Skin of body (tissue), 1 donor: ENCODE measurements at regions not wholly inside any gene's neighbourhood (a gene's known extent, or its start where the extent isn't known, plus 50 kb on each side); places are given as distances from the start of the nearest gene placed in this dataset.
"Not testable (repeated sequence)": the region's sequence is repeated elsewhere in the genome, so short reads cannot be mapped to it uniquely, and the experiment has no call there.

Source experiments
- DNase-seq: peaks from one replicate; lab custom pipeline; 2025; lab: John Stamatoyannopoulos, UW

DNA sequence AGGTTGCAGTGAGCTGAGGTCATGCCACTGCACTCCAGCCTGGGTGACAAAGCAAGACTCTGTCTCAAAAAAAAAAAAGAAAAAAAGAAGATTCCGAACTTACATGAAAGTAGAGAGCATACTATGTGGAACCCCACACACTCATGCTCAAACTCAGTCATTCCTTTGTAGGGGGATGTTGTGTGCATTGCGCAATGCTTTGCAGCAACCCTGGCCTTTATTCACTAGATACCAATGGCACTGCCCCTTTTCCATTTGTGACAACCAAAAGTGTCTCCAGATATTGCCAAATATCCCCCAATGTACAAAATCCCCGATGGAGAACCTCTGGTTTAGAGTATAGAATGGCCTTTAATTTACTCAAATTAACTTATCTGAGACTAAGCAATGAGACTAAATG is 158.6 kb downstream of the GJA1 start:
- DNase-seq = no peak

DNA sequence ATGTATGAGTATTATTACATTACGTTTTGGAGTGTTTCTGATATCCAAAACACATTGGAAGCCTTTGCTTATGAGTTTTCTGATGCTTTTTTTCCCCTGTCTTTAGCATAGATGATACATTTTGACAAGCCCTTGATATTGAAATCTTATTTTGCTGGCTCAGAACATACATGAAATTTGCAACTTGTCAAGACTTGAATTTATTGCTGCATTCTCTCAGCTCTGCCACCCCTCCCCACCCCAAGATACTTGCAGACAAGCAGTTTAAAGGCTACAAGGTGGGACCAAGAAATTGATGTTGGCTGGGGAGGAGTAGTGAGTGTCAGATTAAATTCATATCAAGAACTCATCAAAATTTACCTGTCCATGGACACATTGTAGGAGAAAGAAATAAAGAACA is 160.2 kb downstream of the GJA1 start:
- no peak for DNase-seq

DNA sequence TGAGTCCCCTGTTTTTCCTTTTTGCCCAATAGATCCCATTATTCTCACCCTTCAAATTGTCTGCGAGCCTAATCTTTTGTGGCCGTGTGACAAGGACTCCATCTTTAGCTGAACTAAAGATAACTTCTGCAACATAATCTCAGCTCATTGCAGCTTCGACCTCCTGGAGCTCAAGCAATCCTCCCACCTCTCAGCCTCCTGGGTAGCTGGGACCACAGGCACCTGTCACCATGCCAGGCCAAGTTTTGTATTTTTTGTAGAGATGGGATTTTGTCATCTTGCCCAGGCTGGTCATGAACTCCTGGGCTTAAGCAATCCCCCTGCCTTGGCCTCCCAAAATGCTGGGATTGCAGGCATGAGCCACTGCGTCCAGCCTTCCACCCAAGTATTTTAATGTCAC is 161.0 kb downstream of the GJA1 start:
- DNase-seq = no peak

DNA sequence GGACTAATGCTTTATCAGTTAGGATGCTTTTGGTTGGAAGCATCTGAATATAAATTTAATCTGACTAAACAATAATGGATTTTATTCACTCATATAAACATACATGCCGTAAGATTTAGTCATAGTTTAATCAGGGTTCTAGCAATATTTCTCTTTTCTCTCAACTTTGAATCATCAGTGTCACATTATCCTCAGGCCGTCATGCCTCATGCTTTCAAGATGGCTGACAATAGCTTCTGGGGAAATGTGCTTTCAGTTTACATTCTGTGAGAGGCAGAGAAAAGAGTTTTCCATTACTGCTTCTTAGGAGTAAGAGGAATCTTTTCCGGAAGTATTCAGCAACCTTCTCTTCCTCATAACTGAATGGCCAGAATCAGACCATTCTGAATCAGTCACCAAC is 162.2 kb downstream of the GJA1 start:
- no peak for DNase-seq

DNA sequence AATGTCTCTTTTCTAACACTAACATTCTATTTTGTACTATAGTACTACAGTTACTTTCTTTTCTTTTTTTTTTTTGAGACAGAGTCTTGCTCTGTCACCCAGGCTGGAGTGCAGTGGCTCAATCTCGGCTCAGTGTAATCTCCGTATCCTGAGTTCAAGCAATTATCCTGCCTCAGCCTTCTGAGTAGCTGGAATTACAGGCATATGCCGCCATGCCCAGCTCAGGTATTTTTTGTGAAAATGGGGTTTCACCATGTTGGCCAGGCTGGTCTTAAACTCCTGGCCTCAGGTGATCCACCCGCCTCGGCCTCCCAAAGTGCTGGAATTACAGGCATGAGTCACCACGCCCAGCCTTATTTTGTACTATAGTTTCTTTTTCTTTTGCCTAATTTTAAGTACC is 163.9 kb downstream of the GJA1 start:
- DNase-seq = not testable (repeated sequence)

DNA sequence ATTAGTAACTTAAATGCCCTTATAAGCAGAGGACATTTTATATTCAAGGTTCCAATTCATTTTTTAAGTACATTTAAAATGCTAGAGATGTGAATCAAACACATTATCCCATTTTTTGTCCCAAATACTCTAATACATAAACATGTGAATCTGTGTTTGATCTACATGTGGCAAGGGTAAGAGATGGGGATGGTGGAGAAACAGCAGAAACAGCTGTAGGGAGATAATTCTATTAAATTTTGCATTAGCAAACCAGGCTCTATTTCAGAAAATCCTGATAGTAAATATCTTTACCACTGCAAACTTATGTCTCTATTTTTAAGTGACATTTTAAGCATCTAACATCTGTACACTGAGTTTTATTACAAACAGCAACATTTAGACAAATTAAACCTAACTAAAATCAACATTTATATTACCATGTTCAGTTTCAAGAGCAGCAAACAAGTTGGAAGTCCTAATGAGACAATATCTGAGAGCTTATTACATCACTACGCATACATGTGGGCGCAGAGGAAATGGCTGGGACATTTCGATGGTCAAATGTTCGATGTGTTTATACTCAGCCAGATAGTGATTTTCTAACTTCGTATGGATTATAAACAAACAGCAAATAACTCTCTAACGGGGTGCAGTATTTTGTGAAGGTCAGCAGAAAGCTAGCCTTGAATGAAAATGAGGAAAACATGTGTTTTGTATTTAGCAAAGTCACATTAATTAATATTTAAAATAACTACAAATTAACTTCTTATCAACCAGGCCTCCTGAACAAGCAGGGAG is 165.1 kb downstream of the GJA1 start:
- DNase-seq = no peak

DNA sequence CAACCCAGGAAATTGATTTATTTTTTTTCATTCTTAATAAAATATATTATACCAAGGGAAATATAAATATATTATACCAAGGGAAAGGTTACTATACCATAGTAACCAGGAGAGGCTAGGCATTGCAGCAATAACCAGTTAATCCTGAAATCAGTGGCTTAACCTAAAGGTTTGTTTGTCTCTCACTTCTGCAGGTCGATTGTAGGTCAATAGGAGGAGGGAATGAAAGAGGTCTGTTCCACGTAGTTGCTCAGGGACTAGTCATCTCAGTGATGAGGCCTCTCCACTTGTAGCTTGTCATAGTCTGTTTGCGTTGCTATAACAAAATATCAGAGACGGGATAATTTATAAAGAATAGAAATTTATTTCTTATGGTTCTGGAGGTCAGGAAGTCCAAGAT is 168.0 kb downstream of the GJA1 start:
- no peak for DNase-seq

DNA sequence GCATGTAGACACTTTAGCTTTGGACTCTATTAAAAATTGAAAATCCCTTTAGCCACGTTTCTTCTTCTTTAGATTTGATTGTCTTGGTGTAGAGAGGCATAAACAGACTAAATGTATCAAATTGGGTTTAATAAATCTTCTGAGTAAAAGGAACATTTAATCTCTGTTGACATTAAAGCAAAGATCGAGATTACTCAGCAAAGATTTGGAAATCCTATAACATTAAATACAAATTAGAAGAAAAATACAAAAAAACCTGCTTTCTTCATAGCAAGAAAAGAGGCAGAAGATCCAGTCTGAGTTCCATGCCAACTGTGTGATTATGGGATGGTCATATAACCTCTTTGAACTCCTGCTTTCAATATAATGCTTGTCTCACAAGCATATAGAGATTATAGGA is 172.3 kb downstream of the GJA1 start:
- DNase-seq = no peak

DNA sequence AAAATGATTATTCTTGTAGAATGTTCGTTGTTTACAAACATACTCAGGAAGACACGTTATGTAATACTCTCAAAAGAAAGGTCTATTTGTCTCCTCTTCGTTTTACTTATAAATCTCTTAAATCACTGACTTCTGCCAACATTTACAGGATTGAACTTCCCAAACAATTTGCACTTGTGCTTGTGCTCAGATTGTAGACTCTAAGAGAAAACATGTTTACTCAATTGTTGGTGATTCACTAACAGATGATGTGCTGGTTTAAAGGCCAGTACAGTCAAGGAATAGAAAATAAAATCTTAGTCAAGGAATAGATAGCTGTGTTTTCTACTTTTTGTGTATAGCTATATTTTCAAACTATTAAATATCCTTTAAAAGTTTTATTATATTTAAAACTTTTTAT is 172.8 kb downstream of the GJA1 start:
- DNase-seq = no peak

DNA sequence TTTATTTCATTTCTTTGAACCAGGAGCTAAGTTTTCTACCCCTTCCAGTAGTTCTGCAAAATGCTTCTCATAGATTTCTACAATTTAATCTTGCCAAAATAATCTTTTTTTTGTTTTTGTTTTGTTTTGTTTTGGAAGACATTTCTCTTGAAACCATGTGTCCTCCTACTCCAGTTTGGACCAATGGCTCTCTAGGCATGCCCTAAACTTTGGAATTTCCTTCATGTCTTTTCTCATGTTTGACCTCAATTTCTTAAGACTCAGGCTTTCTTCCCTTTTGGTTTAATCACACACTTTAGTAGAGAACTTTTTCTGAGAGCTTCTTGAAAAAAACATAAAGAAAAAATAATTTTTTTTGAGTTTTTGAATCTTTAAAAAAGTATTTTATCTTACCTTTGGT is 173.8 kb downstream of the GJA1 start:
- no peak for DNase-seq

DNA sequence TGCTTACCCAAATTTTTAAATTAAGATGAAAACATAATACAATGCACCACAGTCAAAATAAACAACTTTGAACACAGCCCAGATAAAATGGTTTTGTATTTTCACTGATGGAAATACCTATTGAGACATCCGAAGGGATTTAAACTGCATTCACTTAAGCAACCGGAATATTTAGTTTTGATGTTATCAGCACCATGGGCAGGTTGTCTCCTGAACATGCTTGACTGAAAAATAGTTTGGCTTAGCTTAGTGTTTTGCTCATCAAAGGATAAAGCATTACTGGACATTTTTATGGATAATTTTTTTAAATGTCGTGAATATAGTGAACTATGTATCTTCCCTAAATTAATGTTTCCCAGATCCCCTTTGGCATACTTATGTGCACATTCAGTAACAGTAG is 177.5 kb downstream of the GJA1 start:
- DNase-seq = no peak

DNA sequence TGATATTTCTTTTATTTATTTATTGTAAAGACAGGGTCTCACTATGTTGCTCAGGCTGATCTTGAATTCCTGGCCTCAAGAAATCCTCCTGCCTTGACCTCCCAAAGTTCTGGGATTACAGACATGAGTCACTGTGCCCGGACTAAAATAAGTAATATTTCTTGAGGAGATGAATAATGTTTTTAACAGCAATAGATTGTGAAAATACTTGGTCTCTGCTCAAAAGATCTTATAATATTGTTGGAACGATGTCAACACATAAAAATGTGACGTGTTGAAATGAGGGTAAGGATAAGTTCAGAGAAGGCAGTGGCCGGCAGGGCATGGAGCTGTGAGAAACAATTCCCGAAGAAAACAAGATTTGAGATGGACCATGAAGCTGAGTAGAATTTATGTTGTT is 178.7 kb downstream of the GJA1 start:
- DNase-seq = no peak

DNA sequence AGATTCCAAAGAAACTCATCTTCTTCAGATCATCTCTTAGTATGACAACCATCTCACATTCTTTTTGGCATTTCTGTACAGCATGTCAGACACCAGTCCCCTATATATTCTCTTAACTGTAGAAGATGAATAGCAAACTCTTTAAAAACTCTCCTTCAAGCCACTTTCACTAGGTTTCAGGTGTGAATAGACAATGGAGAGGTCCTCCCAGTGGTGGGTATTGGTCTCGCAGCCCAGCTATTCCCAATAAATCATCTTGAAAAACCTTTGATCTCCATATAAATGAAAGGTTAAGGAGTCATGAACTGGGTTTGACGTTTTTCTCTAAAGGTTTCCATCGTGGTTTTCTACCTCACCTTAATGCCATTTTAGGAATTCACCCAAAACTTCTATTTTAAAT is 180.0 kb downstream of the GJA1 start:
- no peak for DNase-seq

DNA sequence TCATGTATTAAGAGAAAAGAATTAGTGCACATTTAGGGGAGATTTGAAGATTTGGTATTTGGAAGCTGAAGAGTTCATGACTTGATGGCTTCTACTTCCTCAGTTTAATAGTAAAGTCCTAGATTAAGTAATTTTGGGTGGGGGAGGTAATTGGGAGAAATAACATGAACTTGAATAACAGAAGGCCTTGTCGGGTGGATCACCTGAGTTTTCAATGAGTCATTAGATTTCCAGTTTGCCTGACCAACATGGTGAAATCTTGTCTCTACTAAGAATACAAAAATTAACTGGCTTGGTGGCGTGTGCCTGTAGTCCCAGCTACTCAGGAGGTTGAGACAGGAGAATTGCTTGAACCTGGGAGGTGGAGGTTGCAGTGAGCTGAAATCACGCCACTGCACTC is 181.0 kb downstream of the GJA1 start:
- no peak for DNase-seq

DNA sequence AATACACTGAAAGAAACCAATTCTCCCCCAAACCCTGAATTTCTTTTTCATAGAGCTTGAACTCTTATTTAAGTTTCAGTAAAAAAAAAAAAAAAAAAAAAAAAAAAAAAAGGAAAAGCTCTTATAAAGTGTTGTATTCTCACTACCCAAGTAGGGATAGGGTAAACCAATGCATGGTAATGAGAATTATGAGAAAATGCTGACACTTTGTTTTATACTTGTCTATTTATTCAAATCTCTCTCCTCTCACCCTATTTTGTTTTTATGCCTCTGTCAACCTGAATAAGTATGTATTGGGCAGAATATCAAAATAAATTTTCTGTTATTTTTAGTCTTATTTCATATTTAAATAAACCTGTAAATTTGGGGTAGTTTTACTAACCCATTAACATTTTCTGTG is 181.9 kb downstream of the GJA1 start:
- DNase-seq = no peak

DNA sequence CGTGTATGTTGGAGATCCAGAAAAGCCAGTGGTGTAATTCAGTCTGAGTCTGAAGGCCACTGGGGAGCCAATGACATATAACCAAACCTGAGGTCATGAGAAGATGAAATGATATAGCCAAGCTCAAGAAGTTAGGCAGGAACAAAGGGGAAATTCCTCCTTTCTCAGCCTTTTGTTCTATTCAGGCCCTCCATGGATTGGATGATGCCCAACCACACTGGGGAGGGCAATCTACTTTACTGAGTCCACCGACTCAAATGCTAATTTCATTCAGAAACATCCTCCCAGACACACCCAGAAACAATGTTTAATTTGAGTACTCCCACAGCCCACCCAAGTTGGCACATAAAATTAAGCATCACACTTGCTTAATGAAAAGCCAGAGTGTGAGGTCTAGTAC is 183.6 kb downstream of the GJA1 start:
- DNase-seq = no peak

DNA sequence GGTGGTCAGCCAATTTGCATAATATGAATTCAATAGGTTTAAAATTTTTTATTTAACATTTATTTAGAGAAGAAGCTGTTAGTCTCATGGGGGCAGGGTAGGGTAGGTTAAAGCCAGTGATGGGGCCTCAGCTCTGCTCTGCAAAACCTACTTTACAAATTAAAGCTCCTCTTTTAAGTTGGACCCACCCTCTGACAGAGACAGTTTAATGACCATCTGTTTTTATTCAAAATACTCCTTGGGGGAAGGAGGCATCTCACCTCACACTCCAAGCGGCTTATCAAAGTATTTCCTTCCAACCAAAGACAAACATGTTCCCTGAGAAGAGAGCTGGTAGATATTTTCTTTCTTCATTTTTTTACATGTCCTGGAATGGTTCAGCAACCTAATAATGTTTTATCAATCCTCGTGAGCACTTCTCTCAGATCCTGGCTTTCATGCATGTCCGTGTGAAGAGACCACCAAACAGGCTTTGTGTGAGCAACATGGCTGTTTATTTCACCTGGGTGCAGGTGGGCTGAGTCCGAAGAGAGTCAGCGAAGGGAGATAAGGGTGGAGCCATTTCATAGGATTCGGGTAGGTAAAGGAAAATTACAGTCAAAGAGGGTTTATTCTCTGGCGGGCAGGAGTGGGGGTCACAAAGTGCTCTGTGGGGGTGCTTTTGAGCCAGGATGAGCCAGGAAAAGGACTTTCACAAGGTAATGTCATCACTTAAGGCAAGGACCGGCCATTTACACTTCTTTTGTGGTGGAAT is 184.7 kb downstream of the GJA1 start:
- no peak for DNase-seq

DNA sequence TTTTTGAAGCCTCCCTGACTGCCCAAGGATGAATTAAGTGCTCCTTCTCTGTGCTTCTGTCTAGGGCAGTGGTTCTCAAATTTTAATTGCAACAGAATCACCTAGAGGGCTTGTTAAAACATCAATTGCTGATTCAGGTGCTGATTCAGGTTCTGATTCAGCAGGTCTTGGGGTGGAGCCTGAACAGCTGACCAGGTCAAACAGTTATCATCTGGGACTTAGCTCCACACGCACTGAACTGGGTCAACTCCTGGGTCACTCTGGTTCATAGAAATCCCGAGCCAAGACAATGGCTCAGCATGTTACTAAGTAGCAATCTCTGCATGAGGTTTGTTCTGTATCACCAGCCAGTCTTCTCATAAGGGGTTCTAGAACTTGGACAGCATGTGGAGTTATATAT is 192.3 kb downstream of the GJA1 start:
- no peak for DNase-seq

DNA sequence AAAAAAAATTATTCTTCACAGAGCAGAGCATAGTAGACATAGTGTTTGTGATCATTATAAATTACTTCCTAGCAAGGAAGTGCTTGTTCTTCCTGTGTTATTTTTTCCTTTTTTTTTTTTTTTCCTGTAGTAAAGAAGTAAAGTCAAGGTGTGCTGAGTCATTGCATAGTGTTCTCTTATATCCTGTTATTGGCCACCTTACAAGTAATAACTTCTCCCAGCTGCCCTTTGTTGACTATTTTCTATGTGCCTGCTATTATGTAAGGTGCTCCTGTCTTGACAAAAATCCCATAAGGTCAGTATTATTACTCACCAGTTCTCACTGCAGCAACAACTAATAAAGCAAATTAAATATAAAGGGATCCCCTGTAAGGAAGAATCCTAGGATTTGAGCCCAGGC is 195.3 kb downstream of the GJA1 start:
- DNase-seq = no peak

DNA sequence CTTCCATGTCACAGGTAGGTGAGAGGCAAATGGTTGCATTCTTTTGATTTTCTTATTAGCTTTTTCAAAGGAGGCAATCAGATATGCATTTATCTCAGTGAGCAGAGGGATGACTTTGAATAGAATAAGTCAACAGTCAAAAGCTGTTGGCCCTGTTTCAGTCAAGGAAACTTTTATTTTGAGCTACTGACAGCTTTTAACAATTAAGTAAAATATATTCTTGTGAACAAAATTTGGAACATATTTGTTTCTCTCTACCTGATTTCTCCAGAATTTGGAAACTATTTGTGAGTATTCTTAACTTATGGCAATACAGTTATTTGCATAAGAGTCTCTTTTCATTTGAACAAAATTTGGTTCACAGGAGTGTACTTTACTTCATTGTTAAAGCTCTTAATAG is 196.3 kb downstream of the GJA1 start:
- not testable (repeated sequence) for DNase-seq

DNA sequence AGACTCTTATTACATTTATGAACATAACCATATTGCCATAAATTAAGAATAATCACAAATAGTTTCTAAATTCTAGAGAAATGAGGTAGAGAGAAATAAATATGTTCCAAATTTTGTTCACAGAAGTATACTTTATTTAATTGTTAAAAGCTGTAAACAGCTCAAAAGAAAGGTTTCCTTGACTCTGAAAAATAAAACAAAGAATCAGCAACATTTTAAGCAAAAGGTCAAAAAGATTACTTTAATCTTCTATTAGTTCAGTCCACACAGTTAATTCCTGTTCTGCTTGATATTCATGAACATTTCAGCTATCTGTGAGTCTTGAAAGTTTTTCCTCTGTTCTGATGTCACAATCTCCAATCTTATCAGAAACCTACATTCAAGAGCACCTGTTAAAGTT is 197.9 kb downstream of the GJA1 start:
- DNase-seq = no peak

DNA sequence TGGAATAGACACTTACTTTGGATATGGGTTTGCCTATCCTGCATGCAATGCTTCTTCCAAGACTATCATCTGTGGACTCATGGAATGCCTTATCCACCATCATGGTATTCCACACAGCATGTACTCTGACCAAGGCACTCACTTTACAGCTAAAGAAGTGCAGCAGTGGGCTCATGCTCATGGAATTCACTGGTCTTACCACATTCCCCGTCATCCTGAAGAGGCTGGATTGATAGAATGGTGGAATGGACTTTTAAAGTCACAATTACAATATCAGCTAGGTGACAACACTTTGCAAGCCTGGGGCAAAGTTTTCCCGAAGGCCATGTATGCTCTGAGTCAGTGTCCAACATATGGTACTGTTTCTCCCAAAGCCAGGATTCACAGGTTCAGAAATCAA is 199.1 kb downstream of the GJA1 start:
- DNase-seq = not testable (repeated sequence)

DNA sequence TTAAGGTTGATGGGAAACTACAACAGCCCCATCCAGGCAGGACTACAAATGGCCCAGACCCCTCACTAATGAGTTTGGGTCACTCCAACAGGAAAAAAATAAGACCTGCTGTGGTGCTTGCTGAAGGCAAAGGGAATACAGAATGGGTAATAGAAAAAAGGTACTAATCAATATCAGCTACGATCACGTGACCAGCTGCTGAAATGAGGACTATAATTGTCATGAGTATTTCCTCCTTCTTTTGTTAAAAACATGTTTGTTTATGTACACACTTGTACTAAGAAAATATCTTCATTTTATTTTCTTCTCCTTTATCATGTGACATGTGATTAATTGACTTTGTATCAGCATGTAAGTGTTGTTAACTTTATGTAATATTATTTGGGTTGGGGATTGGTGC is 199.9 kb downstream of the GJA1 start:
- no peak for DNase-seq
